NCI-H345 treated with DMSO at 0.1 percent for 48 hours (cell line): ENCODE measurements at regions not wholly inside any gene's neighbourhood (a gene's known extent, or its start where the extent isn't known, plus 50 kb on each side); places are given as distances from the start of the nearest gene placed in this dataset.

ENCODE experiments used
- DNase-seq: peaks from one replicate; lab custom pipeline; 2025; ENCODE audit not compliant: unreplicated experiment; lab: John Stamatoyannopoulos, UW

DNA sequence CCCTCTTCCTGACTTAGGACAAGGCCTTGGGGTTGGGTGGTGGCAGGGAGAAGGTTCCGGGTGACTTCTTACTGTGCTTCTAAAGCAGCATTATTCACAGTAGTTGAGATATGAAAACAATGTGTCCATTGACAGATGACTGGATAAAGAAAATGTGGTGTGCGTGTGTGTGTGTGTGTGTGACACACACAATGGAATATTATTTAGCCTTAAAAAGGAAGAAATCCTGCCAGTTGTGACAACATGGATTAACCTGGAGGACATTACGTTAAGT is 128.1 kb upstream of the RASGRP1 start:
- DNase-seq = no peak

DNA sequence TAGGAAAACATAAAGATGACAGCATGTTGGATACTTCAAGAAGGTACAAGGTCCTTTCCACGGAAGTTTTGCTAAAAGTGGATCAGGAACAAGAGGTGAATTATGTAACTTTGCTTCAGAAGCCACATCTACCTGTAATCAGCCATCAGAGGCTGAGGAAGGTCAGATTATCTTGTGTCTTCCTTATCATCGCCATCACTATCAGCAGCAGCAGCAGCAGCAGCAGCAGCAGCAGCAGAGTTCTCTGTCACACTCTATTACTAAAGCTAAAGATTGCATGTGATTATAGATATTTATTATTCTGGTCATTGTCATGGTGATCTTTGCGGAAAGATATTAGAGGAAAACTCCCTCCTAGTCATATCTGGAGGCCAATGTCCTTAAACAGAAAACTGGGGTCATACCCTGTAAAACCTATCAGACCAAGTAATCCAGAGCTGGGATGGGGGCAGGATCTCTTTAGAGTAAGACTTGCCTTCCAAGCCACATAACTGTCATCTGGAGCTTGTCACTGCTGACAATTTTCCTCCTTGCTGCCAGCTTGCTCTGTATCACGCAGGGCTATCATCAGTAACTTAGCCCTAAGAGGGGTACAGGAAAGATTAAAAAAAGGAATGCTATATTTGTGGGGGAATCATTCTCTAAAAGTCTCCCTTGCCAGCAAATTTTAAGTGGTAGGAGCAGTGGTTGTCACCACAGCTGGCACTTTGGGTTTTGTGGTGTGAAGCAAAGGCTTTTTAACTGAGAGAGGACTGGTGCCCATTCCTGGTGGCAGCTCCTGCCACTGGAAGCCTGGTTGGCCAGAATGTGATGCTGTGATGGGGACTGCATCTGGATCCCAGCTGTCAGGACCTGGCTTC is 130.9 kb upstream of the RASGRP1 start:
- DNase-seq = no peak

DNA sequence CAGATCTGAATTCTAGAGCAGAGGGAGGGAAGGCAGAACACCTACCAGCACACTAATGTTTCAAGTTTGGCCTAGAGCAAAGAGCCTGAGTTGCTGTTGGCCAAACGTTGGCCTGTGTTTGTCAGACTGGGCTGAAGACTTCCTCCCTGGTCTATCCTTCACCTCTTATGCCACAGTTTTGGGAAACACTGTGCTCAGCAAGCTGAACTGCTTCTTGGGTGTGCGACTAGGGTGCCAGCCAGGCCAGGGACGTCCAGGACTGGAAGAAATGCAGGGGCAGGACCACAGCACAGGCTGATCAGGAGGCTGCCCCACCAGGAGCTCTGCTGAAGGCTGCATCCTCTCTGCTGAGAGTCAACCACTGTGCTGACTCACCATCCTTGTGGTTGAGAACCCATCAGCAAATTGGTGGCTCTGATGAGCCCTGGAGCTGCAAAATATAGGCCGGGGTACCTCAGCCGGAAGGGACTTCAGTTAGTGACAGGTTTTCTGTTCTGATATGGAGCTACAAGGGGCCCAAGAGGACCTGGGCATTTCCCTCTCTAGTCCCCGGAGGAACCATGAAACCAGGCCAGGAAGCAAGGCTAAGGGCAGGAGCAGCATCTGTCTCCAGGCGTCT is 131.6 kb upstream of the RASGRP1 start:
- no peak for DNase-seq

DNA sequence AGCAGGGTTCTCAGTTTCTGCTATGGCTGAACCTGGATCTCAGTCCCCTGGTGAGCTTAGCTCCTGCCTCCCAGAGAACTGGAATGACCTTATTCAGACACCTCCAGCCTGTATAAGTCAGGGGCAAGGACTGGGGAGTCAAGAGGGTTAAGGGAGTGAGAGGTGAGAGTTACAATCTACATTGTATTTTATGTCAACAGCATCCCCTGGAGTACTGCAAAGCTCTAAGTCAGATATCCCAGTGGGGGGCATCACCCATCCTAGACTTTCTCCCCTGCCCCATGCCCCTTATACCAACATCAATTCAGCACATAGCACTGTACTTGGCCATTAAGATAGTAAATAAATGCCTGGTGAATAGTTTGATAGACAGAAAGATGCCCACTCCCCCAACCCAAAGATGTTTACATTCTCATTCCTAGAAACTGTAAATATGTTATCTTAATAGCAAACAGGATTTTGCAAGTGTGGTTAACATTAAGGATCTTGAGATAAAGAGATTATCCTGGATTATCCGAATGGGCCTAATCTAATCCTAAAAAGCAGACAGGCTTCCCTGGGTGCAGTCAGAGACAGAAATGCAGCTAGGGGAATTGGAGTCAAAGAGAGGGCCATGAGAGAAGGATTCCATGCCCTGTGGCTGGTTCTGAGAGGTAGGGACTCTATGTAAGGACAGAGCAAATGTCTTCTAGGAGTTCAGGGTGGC is 132.3 kb upstream of the RASGRP1 start:
- no peak for DNase-seq

DNA sequence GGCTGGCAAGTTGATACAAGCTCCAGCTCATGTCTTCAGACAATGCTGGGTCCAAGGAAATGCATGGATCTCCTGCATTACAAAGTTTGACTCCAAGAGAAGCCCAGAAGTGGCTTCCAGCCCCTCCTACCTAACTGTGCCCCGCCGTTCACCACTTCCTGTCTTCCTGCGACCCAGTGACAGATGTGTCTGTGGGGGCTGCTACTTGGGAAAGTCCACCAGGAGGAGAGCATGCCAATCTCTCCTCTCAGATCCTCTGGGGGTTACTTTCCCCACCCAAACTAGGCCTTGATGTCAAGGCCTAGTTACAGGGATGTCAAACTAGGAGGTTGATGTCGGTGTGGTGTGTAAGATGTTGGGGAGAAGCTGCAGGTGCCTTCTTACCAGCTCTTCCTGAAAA is 133.6 kb upstream of the RASGRP1 start:
- no peak for DNase-seq

DNA sequence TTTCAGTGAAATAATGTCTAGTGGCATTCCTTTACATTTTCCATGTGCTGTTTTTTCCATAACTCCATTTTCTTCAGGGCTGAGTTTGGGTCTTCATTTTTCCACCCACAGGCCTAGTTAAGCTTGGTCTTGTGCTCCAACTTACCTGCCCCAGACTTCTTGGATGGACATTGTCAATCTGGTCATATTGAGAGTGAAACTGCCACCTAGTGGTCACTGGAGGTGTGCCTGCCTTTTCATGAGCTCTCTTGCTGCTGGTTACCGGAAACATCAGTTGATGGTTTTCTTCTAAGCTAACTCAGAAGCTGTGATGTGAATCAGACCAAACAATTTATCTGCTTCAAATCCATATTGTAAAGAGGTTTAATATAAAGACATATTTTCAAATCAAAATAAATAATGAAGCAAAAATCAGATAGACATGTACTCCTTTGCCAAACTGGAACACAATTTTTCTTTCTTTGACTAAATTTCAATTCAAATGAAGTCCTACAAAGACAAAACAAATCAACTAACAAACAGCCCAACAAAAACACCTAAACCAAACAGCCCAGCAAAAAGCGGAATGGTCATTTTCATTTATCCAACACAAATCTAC is 135.1 kb upstream of the RASGRP1 start:
- DNase-seq = peak; percentile 10

DNA sequence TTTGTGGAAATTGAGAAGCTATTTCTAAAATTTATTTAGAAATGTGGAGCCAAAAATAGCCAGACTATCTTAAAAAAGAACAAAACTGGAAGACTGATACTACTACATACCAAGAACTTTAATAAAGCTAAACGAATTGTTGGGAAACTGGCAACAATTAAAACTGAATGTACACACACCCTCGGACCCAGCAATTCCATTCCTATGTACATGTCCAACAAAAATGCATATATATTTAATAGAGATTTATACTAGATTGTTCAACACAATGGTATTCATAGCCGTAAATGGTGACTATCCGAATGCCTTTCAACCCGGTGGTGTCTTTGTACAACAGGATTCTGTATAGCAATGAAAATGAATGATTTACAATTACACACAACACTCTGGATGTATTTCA is 136.5 kb upstream of the RASGRP1 start:
- DNase-seq = no peak

DNA sequence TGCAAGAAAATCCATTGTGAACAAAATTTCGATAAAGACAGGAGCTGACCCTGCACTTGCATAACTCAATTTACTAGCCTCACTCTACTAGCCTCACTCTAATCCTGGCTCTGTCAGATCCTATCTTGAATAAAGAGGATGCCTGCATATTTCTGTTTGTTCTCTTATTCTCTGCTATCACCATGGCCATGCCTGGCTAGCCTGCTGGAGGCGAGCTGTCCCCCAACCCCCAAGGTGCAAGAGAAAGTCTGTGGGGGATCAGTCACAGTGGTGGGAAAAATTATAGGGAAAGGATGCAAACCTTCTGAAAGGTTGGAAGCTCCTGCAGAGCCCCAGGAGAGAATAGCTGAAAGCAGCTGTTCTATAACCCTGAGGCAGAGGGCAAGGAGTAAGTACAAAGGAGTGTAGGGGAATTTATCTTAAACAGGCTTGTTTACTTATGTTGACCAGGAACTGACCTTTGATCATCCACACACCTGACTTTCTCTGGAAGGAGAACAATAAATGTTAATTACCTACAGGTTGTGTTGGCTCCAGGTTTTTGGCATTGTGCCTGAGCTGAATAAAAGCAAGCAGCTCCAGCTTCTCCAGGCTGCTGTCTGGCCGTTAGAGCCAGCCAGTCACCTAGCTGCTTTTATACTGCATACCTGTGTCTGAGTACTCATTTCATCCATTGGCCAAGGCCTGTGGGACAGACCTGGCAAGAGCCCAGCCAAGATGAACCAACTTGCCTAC is 137.7 kb upstream of the RASGRP1 start:
- DNase-seq = peak; percentile 7

DNA sequence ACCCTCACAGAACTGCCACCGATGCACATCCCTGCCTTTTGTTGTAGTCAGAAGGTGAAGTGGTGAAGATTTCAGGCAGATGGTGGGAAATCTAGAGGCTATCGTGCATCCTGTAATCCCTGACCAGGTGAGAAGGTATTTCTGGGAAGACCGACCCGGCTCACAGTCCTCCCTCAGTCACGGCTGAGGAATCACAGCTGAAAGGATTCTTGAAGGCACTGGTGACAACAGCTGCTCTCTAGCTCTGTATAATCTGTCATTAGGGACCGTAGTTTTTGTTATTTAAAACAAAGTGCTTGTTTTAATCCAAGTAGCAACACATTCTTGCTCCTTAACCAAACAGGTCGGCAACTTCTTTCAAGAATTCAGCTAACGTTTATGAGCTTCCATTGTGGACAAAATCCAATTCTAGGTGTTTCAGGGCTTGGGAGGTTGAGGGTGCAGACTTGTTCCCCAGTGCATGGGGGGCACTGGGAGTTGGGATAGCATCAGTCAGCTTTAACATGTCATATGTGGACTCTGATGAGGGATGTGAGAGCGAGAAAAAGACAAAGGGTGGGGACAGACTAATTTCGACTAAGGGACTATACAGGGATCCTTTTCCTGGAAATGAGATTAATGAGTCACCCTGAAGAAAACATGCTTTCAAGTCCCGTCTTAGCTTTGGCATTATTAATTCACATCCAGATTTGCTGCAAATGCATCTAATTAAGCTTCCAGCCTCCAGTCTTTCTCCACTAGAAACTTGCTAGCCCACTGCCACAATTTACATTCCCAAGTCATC is 141.0 kb upstream of the RASGRP1 start:
- DNase-seq = no peak

DNA sequence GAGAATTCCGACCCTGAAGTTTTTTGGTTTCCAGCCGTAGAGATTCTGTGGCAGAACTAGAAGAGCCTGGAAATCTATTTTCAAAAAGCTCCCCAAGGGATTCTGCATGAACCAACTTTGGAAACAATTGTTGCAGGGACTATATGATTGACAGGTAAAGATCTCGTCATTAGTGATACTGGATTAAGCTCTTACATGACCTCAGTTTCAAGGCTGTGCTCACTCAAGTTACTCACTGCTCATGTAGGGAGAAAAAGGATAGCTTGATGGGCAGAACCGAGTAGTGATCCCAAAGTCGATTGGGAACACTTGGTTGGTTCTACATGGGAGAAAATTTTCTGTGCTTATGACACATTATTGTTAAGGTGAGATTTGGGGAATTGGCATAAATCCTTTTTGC is 142.3 kb upstream of the RASGRP1 start:
- DNase-seq = no peak

DNA sequence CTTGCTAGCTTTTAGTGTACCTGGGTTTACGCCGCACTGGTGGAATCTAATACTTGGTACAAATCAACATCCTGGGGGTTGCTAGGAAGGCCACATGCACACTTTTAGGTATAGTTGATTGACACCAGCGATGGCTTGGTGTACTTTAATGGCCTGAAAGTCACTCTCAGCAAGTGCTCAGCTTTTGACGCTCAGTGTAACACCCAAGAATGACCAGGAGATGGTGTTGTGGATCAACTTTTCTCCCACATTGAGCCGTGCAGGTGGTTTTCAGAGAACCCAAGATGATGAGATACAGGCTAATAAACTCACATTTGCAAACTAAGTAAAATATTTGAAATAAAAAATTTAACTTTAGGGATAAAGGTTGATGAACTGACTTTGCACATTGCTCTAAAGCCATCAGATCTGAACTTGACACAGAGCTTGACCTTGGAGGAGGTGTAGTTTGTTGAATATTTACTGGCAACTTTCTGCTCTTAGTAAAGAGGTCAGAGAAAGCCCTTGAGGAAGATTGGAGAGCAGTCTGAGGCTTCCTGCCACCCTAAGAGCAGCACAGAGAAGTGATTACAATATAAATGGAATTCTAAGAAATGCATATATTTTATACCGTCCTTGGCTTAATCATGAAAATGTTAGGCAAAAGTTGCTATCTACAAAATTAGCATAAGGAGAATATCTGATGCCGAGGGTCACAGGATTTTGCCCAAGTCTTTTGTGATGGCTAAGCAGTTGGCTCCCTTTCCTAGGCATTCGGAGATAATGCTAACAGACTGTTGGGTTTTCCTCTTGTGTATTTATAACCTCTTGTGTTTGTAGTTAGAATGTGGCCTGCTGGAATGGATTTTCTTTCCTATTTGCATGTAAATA is 143.4 kb upstream of the RASGRP1 start:
- peak; percentile 2 for DNase-seq

DNA sequence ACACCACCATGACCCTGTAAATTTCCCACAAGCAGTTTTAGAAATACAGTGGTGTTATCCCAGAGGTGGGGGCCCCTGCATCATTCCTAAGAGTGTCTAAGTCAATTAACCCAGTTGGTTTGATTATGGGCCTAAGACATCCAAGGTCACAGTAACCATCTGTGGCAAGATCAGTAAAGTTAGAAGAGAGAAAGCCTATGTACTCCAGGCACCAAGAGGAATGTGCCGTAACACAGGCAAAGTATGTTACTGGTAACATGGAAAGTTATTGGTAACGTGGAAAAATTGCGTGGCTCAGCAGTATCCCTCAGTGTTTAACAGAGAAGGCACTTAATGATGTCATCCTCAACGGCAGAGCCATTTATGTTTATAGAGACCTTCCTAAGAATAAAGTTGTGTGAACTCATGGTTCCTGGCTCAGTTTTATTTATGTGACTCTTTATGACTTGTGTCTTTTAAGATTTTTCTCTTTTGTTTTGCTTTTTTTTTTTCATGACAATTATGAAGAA is 144.1 kb upstream of the RASGRP1 start:
- no peak for DNase-seq

DNA sequence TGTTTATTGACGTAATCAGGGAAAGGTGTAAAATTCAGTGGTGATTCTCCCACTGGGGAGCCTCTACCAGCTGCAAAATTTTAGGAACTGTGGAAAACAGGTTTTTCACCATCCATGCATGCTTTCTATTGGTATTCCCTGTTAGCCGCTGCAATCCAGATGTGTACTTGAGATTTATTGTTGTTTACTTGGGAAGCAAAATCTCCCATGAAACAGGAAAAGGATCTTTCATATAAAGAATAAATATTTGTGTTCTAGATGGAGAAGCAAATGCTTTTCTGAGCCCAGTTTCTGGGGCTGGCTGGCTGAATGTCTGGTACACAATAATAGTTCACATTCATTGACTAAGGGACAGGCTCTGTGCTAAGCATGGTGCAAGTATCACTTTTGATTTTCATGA is 144.6 kb upstream of the RASGRP1 start:
- no peak for DNase-seq

DNA sequence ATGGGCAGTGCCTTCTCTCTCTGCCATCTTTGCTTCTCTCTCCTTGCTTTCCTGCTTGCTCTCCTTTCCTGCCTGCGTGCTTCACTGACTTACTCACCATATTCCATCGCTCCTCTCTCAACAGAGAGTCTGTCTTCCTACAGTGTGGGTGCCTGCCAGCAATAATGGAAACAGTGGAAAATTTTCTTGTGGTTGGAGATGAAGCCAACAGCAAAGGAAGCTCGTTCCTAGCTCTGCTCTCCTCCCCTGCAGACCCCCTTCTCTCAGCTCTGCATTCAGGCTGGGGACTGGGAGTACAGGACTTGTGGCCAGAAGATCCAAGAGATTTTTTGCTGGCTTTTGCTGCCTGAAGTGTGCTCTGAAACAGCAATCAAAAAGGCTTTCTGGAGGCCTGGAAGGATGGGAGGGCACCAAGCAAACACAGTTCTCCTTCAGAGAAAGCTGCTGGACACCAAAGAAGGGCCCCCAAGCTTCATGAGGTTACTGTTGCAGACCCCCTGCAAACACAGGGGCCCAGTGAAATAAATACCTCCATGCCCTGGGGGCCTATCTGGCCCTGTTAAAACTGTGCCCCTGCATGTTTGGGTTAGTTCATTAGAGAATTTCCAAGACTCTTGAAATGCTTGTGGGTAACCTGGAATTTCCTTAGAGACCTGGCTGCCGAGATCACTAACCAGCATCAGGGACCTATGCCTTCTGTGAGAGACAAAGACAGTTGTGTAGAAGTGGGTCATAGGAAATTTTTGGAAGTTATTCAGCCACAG is 149.9 kb upstream of the RASGRP1 start:
- DNase-seq = no peak

DNA sequence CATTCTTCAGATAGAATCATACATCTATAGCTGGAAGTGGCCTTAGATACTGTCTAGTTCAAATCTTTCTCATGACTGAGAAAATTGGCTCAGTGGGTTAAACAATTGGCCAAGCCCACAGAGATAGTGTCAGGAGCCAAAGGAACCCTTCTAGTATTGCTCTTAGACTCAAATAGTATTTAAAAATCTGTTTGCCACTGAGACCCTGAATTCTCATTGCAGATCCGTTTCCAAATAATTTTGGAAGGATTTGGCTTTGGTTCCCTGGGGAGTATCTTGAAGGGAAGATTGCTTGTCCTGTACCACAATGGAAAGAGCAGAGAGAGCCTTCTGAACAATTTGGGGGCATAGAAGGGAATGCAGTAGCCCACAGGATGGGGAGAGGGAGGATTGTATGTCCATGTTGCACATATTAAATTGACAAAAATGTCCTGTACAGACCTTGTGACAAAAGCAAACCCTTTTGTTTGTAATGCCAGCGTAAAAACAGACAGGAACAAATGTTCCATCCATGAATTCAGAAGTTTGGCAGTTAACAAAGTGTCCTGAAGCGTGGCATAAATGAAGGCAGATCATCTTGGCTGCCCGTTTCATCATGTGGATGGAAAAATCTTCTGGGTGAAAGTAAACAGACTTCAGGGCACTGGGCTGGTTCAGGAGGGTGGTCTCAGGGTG is 156.4 kb upstream of the RASGRP1 start:
- no peak for DNase-seq

DNA sequence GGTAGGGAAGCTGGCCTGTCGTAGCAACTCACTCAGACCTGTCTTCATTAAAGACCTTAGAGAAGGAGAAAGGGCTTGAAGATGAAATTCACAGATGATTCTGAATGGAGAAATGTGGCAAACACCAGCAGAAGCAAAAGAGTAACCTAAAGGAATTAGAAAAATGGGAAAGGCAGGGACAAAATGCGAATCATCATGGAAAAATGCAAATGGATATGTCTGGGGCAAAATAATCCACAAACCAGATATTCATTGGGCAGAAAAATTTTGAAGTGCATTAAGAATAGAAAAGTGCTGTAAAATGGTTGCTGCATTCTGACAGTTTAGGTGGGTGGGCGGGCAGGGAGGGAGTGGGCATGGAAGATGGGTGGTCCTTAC is 156.9 kb upstream of the RASGRP1 start:
- no peak for DNase-seq

DNA sequence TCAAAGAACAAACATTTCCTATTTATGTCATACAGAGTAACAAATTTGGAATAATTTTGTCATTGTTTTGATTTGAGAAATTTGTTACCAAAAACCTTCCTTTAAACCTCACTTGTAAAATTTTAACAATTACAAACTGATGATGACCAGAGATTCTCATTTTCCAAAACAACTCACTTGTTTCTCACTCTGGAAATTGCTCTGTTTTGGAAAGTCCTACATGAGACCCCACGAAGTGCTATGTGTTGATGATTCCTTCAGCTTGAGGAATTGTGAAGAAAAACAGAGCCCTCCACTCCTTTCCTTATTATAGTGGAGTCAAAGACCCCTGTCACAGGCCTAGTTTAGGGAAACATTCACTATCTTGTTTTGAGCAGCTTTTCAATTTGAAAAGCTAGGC is 157.6 kb upstream of the RASGRP1 start:
- DNase-seq = no peak

DNA sequence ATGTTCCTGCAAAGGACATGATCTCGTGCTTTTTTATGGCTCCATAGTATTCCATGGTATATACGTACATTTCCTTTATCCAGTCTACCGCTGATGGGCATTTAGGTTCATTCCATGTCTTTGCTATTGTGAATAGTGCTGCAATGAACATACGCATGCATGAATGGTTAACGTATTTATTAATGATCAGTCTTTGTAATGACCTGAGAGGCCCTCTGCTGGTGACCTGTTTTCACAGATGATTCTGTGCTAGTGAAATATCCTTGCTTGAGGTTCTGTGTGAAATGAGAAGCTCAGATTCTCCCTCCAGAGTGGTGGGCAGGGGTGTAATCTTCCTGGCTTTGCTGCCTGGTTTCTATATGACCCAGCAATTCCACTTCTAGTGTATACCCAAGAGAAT is 160.2 kb upstream of the RASGRP1 start:
- no peak for DNase-seq
